ENCODE measurements at regions not wholly inside any gene's neighbourhood (a gene's known extent, or its start where the extent isn't known, plus 50 kb on each side); places are given as distances from the start of the nearest gene placed in this dataset.

DNA sequence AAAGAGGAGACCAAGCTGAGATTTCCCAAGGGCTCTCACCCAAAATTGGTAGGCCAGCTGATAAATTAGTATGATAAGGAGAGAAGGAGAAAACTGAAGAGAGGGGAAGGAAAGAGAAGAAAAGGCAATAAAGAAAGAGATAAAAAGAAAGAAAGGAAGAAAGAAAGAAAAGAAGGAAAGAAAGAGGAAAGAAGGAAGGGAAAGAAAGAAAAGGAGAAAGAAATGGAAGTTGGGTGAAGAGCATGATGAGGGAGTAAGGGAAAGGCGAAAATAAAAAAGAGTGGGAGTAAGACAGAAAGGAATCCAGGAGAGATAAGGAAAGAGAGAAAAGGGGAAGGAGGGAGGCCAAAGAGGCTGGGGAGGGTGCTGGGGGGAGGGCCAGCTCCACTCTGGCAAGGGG lies 95.4 kb downstream of the MRM1 start:
- DNase-seq, result no peak

DNA sequence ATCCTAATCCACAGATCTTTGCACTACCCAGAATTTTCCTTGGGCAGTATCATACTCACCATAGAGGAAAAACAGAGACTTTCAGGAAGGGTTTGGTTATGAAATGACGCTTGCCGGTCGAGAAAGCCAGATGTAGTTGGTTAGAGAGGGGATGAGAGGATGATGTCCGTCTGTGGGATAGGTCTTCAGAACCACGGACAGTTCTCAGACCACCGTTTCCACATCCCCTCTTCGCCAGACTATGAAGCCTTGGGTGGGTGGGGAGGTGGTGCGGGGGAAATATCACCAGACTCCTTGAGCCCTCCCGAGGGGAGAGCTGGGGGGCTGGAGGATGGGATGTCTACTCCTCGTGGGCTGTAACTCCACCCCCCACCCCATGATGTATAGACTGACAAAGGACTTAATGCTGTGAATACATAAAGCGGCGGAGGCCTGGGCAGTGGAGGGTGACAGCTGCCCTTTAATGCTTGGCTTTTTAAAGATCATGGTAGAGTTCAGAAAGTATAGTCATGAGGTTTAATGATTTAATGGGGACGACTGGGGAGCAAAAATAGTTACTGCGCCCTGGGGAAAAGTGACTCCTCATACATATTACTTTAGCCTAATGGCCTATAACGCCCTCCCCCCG lies 96.6 kb downstream of the MRM1 start:
- no peak for DNase-seq

DNA sequence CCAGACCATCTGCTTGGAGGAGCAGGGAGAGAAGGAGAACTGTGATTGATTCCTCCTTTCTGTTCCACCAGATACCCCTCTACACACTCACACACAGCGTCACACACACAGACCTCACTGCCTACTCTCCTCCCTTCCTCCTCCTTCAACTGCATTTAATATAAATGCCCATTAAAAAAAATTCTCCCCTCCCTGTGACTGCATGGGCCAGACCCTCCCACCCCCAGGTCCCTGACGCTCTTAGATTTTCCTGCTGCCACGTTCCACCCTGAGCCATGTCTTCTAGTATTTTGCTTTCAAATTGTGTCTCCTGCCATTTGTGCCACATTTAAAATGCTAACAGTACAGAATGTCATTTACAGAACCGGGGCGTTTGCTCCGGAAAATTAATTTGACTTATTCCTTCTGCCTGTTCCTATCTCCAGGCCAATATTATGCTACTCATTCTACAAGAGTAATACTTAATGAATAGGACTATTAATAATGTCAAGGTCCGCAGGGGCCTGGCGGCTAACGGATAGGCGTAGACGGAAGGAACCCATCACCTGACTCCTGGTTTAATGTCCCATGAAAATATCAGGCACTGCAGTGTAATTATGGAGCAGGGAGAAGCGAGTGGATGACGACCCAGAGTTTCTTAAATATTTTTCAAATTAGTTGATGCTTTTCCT lies 100.2 kb downstream of the MRM1 start:
- no peak for DNase-seq

DNA sequence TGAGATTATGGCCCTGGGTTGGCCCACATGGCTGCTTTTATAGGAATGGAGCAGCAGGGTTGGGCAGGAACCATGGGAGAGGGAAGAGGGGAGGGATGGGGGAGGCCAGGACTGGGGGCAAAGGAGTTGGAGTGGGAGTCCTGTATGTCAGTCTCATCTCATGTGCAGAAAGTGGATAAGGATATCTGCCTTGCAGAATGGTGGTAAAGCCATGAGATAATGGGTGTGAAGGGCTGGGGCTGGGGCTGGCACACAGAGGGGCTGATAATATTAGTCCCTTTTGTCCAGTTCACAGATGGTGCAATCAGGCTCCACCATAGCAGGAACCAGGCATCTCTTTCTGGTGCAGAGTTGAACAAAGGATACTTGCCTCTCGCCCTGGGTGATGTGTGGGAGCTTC lies 101.3 kb downstream of the MRM1 start:
- no peak for DNase-seq

DNA sequence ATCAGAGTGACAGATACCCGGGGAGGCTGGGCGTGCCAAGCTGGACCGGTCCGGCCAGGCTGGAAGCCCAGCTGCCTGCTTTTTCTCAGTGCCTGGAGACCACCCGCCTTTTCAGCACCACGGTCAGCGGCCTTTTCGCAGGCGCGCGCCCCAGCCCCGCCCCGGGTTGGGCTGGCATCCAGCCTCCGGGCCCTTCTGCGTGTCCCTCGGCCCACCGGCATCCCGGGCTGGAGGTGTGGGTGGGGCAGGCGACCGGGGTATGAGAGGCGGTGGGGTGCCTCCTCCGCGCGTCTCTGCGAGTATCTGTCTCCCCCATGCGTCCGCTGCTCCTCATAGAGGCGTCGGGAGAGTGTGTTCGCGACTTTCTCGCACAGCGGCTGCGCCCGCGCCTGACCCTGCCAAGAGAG lies 102.5 kb downstream of the MRM1 start:
- peak; percentile 18 for DNase-seq

DNA sequence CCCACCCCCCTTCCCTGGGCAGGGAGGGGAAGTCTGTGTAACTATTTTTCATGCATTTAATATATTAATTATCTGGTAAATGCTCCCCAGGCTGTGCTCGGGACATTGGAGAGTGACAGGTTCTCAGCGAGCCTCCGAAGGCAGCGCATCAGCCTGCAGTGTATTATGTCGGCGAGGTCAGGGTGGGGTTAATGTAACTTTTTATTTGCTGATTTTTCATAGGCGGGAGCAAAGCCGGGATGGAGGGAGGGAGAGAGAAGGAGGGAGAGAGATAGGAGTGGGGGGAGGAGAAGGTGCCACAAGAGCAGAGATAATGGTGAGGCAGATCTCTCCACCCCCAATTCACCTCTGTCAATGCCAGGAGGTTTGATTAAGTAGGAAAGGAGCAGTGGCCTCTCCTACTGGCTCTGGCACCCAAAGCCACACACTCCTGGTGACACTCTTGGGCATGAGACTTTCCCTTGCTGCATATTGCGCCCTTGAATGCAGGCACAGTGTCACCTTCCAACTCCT lies 104.0 kb downstream of the MRM1 start:
- no peak for DNase-seq

DNA sequence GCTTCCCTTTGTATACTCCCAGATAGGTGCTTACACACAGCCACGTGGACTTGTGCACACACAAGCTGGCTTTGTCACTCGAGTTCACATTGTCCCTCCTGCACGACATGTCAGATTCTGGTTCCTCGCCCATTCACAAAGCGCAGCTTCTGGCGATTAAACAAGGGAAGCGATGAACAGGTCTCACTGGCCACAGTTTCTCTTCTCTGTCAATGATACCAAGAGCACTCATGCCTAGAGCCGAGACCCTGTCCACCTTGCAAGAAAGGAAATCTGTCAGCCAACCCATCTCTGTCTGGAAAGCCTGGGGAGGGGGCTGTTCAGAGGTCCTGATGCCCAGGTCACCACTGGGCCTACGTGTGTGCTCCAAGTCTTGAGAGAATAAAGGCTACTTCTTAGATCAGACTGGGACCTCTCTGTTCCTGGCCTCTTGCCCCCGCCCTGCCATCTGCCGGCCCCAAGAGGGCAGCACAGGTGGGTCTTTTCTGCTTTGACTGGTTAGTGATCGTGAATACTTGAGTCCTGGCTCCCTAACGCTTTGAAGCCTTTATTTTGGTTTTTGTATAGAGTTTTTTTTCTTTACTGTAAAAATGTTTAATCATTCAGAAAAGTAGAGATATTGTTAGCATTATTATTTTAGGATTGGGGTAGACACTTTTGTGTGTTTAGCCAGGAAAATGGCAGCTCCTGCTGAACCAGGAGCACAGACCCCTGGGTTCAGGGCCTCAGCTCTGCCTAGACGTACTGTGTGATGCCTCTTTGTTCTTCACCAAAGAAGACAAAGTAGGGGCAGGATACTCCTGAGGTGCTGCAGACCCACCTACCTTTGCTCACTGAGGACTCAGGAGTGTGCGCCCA lies 104.7 kb downstream of the MRM1 start:
- peak; percentile 43 for DNase-seq

DNA sequence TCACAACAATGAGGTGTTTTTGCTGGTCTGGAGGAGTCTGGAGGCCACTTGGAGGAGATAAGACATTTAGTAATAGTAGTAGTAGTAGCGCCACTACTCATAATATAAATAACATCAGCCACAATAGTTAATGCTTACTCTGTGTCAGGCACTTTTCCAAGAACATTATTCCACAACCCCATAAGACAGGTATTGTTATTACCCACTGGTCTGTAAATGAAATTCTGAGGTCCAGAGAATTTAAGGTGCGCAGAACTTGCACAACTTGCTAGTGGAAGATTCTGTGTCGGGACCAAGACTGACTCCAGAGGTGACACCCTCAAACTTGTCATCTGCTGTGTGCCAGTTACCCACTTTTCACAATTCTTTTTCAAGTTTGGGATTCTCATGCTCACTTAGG lies 106.5 kb downstream of the MRM1 start:
- DNase-seq, result no peak

DNA sequence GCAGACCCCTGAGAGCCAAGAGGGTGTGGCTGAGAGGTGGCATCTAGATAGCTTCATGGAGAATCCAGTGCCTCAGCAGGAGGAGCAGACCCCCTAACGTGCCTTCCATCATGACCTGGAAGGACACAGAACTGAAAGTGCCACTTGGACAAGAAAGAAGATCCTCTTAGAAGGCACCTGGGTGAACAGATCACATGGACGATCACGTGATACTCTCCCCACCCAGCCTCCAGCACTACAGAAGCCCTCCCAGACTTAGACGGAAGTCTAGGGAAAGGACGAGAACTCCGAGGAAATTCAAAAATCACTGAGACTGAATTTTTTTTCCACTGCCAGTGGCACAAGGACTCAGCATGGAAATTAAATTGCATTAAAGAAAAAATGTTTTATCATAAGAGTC lies 113.4 kb downstream of the MRM1 start:
- no peak for DNase-seq

DNA sequence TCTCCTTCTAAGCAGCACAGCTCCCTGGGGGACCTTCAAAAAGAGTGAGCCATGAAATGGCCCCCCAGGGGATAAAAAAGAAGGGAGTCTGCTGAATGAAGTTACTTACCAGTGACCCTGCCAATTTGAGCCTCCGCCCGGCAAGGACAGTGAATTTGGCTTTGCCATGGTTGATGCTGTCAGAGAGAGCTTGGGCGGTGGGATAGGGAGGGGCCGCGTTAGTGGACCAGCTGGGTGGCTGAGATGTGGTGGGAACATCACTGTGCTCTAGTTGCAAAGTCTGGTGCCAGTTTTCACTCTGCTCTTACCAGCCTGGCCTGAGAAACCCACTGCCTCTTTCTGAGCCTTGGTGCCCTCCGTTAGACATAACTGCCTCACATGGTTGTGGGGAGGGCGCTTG lies 114.6 kb downstream of the MRM1 start:
- DNase-seq, result no peak

DNA sequence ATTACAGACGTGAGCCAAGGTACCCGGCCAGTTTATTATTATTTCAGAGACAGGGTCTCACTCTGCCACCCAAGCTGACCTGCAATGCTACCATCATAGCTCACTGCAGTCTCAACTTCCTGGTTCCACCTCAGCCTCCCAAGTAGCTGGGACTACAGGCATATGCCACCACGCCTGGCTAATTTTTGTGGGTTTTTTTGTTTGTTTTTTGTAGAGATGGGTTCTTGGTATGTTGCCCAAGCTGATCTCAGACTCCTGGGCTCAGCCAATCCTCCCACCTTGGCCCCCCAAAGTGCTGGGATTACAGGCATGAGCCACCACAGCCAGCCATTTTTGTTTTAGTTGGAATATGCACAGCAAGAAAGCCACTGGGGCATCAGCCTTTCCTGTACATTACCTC lies 115.7 kb downstream of the MRM1 start:
- DNase-seq, result no peak

DNA sequence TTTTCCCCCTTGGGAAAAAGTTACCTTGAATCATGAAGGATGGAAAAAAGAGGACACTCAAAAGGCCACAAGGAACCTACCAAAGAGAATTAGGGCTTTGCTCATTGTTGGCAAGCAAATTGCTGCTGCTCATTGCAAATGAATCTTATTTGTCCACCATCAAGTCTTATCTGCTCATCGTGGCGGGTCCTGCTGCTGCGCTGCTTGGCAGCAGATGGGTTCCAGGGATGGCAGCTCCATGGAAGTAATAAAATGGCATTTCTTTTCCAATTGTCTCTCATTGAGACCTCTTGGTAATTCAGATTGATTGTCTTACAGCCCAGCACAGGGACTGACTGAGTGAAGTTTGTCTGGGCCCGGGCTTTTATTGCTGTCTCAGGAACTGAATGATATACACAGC lies 118.7 kb downstream of the MRM1 start:
- no peak for DNase-seq

DNA sequence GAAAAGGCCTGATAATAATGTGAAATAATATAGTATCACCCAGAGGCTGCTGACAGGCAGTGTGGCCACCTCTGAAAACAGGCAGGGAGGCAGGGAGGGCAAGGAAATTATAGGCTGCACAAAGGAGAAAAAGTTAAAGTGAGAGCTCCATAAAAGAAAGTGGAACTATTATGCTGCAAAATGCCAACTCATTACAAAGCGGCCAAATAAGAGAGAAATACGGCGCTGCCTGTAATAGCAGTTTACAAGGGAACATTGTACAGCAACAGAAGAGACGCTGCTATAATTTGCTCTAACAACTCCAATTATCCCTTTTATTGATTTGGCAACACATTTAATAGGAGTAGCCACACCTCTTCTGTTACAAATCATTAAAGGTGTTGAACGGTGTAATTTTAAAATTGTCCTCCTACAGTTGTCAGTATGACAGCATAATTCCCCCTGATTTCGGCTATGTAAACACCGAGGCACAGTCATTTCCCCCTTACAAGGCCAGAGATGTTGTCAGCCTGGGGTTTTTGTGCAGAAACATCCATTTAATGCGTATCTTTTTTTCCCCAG lies 120.3 kb downstream of the MRM1 start:
- no peak for DNase-seq

DNA sequence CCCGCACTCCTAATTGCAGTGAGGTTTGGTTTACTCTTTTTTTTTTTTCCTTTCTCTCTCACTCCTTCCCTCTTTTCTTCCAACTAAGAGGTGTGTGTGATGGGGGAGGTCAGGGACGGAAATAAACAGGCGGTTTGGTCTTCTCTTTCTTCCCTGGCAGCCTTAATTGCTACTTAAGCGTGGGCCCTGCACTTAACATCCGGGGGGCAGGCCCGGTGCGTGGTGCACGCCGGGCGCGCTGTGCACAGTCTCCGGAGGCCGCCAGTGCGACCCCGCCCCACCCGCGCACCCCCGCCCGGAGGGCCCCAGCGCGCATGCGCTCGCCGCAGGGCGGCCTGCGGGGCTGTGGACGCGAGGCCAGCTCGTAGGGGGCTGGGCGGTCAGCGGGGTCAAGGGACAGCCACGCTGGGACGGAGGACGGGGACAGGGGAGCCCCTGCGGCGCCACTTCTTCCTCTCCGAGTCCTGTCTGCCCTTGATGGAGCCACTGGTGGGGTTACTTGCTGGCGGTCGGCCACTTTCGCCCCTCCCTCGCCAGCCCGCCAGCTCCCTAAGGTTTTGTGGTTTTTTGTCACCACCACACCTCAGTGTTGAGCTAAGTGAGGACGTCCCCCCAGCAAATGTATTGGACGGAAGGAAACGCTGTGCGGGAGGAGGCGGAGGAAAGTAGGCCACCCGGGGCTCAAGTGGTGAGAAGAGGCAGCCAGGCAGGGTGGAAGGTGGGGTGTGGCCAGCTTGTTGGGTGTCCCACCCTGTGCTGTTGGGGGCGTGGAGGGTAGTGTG lies 120.9 kb downstream of the MRM1 start:
- DNase-seq, result peak; percentile 83

DNA sequence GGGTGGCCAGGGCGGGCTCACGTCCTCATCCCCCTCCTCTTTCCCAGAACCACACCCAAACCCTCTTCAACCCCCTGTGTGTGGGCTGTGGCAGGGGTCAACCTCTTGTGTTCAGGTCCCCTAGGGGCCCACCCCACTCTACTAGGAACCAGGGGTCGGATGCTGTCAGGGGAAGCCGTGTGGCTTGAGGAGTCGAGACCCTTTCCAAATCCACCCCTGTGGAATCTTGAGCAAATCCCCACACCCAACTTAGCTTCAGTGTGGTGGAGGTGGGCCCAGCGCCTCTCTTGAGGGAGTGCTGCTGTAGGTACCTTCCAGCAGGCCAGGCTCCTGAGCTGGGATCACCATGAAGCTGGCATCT lies 121.5 kb downstream of the MRM1 start:
- no peak for DNase-seq

DNA sequence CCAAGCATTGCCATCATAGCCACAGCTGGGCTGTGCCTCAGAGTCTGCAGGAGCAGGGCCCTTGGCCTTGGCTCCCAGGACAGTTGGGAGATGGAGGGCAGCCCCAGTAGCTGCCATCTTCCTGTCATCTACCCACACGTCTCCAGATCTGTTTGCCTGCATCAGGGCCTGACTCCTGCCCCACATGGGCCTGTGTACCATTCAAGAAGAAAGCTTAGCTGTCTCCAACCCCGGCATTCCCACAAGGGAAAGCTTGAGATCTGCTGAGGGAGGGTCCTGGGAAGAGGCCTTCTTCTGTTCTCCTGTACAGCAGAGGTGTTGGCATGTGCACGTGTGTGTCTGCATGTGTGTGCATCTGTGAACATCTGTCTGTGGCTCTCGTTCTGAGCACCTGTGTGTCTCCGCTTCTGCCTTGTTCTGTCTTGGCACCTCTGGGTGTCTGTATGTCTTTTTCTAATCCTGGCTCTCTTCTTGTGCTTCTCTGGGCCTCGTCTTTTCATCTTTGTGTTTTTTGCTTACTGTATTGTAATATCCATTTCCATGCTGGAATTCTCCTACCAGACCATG lies 122.2 kb downstream of the MRM1 start:
- DNase-seq, result no peak

DNA sequence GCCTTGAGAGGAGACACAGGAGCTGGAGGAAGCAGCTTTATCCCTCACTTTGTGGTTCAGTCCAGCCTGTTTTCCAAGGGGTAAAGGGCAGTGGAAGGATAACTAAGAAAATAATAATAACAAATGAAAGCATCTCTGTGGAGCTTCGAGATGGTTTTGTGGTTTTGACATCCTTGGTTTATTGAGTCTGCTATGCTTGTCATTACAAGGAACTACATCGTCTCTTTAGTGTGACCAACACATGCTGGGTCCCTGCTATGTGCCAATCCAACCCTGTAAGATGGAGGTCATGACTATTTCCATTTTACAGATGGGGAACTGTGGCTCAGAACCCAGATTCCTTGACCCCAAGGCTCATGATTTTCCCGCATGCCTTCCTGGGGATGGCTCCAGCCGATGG lies 124.8 kb downstream of the MRM1 start:
- DNase-seq, result no peak

DNA sequence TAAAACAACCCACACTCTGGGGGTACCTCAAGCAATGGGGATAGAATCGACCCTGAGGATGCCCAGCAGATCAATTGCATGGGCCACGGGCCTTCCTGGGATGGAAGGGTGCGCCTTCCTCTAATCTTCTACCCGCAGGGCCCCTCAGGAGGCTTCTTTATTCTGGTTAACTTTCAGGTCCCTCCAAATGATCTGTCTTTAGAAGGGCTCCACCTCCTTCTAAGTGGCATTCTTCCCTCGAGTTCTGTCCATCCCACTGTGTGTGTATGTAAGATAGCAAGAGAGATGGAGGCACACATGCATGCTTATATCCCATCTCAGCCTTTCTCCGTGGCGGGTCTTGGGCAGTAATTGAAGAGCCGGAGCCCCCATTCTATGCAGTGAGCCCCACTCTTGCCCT lies 125.7 kb downstream of the MRM1 start:
- no peak for DNase-seq

DNA sequence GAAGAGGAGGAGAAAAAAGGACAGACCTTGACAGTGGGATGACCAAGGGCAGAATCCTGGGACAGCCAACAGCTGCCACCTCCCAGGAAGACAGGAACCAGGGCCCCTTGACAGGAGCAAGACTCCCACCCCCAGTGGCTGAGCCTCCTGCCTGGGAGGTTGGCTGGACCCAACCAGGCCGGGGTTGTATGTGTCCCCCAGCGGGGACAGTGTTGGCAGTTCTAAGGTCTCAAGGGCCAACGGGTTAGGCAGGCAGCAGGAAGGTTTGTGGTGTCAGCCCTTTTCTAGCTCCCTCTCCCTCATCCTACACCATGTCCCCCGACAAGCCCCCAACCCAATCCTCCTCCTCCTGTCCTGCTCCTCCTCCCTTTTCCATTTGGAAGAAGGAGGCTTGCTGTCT lies 126.2 kb downstream of the MRM1 start:
- no peak for DNase-seq

DNA sequence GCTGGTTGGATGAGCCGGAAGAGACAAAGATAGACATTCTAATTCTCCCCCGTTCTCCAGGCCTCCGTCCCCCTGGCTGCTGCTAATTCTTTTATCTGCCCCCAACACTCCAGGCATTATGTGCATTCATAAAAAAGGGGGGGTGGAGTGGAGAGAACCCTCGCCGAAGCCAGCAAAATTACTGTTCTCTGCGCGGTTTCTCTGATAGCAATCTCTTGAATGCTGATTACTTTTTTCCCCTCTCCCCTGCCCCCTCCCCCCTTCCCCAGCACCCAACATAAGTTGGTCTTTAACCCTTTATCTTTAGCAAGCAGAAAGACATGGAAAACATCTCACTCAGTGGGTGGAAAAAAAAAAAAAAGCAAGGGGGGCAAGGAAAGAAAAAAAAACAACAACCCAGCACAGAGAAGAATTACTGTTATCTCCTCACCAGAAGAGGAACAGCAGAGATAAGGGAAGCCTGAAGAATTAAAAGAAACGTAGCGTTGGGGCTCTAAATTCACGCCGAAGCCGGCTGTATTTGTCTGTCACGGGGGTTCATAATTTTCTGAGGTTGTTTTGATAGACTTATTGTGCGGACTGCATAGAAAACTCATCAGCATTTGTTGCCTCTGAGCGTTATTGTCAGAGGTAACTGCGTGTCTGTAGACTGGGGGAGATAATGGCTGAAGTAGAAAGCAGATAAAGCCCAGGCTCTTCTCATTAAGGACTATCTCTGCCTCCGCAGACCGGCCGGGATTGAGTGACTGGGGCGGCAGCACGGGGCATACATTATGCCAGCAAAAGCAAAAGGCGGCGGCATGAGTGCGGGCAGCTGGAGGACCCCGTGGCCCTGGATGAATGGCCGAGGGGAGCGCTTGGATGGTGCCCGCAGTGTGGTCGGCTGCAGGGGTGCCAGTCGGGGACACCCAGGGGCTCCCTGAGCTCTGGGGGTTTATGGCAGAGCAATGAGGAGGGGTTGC lies 126.9 kb downstream of the MRM1 start:
- DNase-seq, result no peak

DNA sequence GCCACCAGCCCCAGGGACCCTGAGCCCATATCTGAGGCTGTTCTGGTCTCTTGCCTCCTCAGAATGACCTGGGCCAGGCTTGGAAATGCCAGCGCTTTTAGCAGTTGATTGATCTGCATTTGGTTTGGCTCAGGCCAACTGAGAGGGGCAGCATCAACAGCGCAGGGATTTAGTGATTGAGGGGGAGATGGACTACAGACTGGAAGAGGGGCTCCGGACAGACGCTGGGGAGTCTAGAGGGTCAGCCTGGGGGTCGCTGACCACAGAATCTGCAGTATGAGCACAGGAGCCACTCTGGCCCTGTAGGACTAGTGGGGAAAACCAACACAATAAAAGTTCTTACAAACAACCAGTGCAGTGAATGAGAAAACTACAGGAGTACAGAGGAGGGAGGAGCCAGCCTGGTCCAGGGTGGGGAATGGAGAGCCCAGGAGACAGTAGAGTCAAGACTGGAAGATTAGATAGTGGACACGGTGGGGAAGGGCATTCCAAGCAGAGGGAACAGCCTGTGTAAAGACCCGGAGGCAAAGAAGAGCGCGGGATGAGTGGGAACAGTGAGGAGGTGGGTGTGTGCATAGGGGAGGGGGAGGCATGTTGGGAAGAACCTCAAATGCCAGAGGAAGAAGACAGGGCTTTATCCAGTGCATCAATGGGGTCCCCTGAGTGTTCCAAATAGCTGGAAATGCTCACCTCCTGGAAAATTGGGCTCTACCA lies 128.9 kb downstream of the MRM1 start:
- no peak for DNase-seq
